Stomach (tissue), 8 donors: ENCODE measurements at regions not wholly inside any gene's neighbourhood (a gene's known extent, or its start where the extent isn't known, plus 50 kb on each side); places are given as distances from the start of the nearest gene placed in this dataset.

Experiments used
- DNase-seq, 2 donors: peaks; one replicate each; pipeline versions ENCODE4 v3.0.0 to v3.0.0-alpha.2; 2013 to 2019
- H3K27ac ChIP-seq, 5 donors: fragments of 200-600 bp in 4 of 5; sonication (generic) in 4 of 5; one replicate each; pipeline ENCODE4 v1.5.1; 2013 to 2019; ENCODE audit warnings: mild to moderate bottlenecking in 1 of 5, moderate library complexity in 1 of 5
- H3K27me3 ChIP-seq, 3 donors: fragments of 200-600 bp; sonication (generic); one replicate each; pipeline ENCODE4 v1.5.1; 2017 to 2019; ENCODE audit warnings: mixed run types in 1 of 3
- H3K36me3 ChIP-seq, 4 donors: fragments of 200-600 bp; sonication (generic); 1 replicate in 3 of 4; 2 replicates in 1 of 4; pipeline ENCODE4 v1.5.1; 2016 to 2019
- H3K4me1 ChIP-seq, 4 donors: fragments of 200-600 bp; sonication (generic); one replicate each; pipeline ENCODE4 v1.5.1; 2016 to 2019
- H3K4me3 ChIP-seq, 4 donors: fragments of 200-600 bp; sonication (generic) in 3 of 4; one replicate each; pipeline ENCODE4 v1.5.1; 2016 to 2019; ENCODE audit warnings: mild to moderate bottlenecking in 1 of 4
- H3K9me3 ChIP-seq, 4 donors: fragments of 200-600 bp; sonication (generic); one replicate each; pipeline ENCODE4 v1.5.1; 2016 to 2019
- CTCF ChIP-seq, 7 experiments: fragments of 450-650 bp in 4 of 7; fragments of 200-600 bp in 3 of 7; sonication (generic) in 3 of 7; IDR thresholded peaks; one replicate each; pipeline ENCODE4 v1.5.1; 2016 to 2019; ENCODE audit warnings: antibody characterized with exemption in 7 of 7, control low read depth in 2 of 7, mild to moderate bottlenecking in 1 of 7
- EP300 ChIP-seq: sonication (generic); formaldehyde crosslinking; IDR thresholded peaks from one replicate; pipeline ENCODE4 v1.6.1; 2017; ENCODE audit warnings: antibody characterized with exemption
- POLR2A ChIP-seq, 4 donors: fragments of 450-650 bp; IDR thresholded peaks; one replicate each; pipeline ENCODE4 v1.6.1; 2016; ENCODE audit warnings: antibody characterized with exemption in 4 of 4, control low read depth in 2 of 4, mild to moderate bottlenecking in 1 of 4, moderate library complexity in 1 of 4
- POLR2AphosphoS5 ChIP-seq, 3 donors: sonication (generic); formaldehyde crosslinking; IDR thresholded peaks; one replicate each; pipeline ENCODE4 v1.6.1; 2016; ENCODE audit warnings: antibody characterized with exemption in 3 of 3
- WGBS, 5 donors: extraction: QIAGEN DNeasy Blood & Tissue Kit in 3 of 5; methylation state at CpG; one replicate each; pipeline versions ENCODE4 v1.1.5 to v1.1.7; 2013 to 2018; 5-methylcytosine and 5-hydroxymethylcytosine counted together
- intact Hi-C: fragments of 100-400 bp; cut with DNase I; formaldehyde crosslinking; loops from one replicate; pipeline ENCODE4 v1.15.1; 2023; ENCODE audit warnings: low total_unique reads
- donor health status: healthy with polysubstance abuse.
- donor health status: Bipolar disorder and iron deficiency.
- donor health status: healthy.

GRCh38 chr1:194347200-194347599 lies 1160.8 kb upstream of the B3GALT2 start:
- TF ChIP-seq POLR2AphosphoS5 (IDR thresholded peaks at IDR 0.05) (no peak), EP300 (no peak), CTCF (IDR thresholded peaks at IDR 0.05) (no peak), POLR2A (IDR thresholded peaks at IDR 0.05) (no peak)
- Histone ChIP-seq H3K27ac (no peak overlapping the region), H3K9me3 (no peaks in the 10 kb centered on the region), H3K27me3 (no peaks in the 10 kb centered on the region), H3K4me1 (no peaks in the 10 kb centered on the region), H3K4me3 (no peak overlapping the region), H3K36me3 (no peaks in the 10 kb centered on the region)
- intact Hi-C loops, result no loop called here
- 64 to 83% (median 76%) methylated on average over 2 of the region's 2 CpGs for whole genome bisulfite sequencing, 5 donors
- DNase-seq, result no peak

- H3K36me3 ChIP-seq, result no peaks in the 10 kb centered on the region
- no peak overlapping the region for H3K27ac ChIP-seq
- H3K27me3 ChIP-seq, result no peaks in the 10 kb centered on the region
- H3K4me1 ChIP-seq, result no peaks in the 10 kb centered on the region
- DNase-seq, result no peak
- intact Hi-C loops, result no loop called here
- H3K9me3 ChIP-seq, result no peaks in the 10 kb centered on the region
- no peak overlapping the region for H3K4me3 ChIP-seq
- no peak for TF ChIP-seq POLR2AphosphoS5 (IDR thresholded peaks at IDR 0.05)
- no peak for TF ChIP-seq CTCF (IDR thresholded peaks at IDR 0.05)
- no peak for TF ChIP-seq POLR2A (IDR thresholded peaks at IDR 0.05)
- TF ChIP-seq EP300, result no peak
- WGBS, 5 donors, result 75 to 83% (median 75%) methylated on average over 18 of the region's 18 CpGs
These were observed 1156.3 kb upstream of the B3GALT2 start for GRCh38 chr1:194342484-194343262.

GRCh38 chr1:194341587-194341986 lies 1155.2 kb upstream of the B3GALT2 start:
- TF ChIP-seq POLR2AphosphoS5 (IDR thresholded peaks at IDR 0.05) (no peak), POLR2A (IDR thresholded peaks at IDR 0.05) (no peak), CTCF (IDR thresholded peaks at IDR 0.05) (no peak), EP300 (no peak)
- Histone ChIP-seq H3K4me3 (no peak overlapping the region), H3K27ac (no peak overlapping the region), H3K36me3 (no peaks in the 10 kb centered on the region), H3K4me1 (no peaks in the 10 kb centered on the region), H3K9me3 (no peaks in the 10 kb centered on the region), H3K27me3 (no peaks in the 10 kb centered on the region)
- DNase-seq, result no peak
- whole genome bisulfite sequencing, 5 donors, result 88 to 100% (median 96%) methylated on average over 1 of the region's 1 CpG
- intact Hi-C loops, result no loop called here

- WGBS, 5 donors, result 58 to 81% (median 73%) methylated on average over 2 of the region's 2 CpGs
These were observed 1153.1 kb upstream of the B3GALT2 start for GRCh38 chr1:194339471-194339870.

More at GRCh38 chr1:194339471-194339870, 1153.1 kb upstream of the B3GALT2 start:
- H3K27ac ChIP-seq, result no peak overlapping the region
- no peaks in the 10 kb centered on the region for H3K9me3 ChIP-seq
- H3K27me3 ChIP-seq, result no peaks in the 10 kb centered on the region
- intact Hi-C loops, result no loop called here
- H3K4me3 ChIP-seq, result no peak overlapping the region
- TF ChIP-seq EP300, result no peak
- no peak for TF ChIP-seq POLR2A (IDR thresholded peaks at IDR 0.05)
- no peak for TF ChIP-seq CTCF (IDR thresholded peaks at IDR 0.05)
- no peak for TF ChIP-seq POLR2AphosphoS5 (IDR thresholded peaks at IDR 0.05)
- H3K4me1 ChIP-seq, result no peaks in the 10 kb centered on the region
- H3K36me3 ChIP-seq, result no peaks in the 10 kb centered on the region
- DNase-seq, result no peak
